Calu3 (cell line): ENCODE measurements at regions not wholly inside any gene's neighbourhood (a gene's known extent, or its start where the extent isn't known, plus 50 kb on each side); places are given as distances from the start of the nearest gene placed in this dataset.

ENCODE experiments used
- BruUV-seq: library from RNA; stranded (reverse); fragments of 400-500 nt; replicated peaks from 2 replicates; lab custom pipeline; 2021; lab: Mats Ljungman, UMichigan
- CTCF ChIA-PET: fragments of 300-600 bp; sonication (Branson Sonifier 250); formaldehyde crosslinking; loops from one replicate; lab custom pipeline; 2022; ENCODE audit warnings: antibody characterized with exemption; lab: Charles Lee
- DNase-seq: peaks from one replicate; pipeline ENCODE4 v3.0.0; 2022
- H3K27ac Mint-ChIP-seq: one replicate; pipeline ENCODE4 v1.8.0; 2022; ENCODE audit warnings: mixed read lengths; ENCODE audit not compliant: unreplicated experiment
- H3K27me3 Mint-ChIP-seq: one replicate; pipeline ENCODE4 v1.8.0; 2022; ENCODE audit warnings: mixed read lengths; ENCODE audit not compliant: unreplicated experiment
- H3K36me3 Mint-ChIP-seq: one replicate; pipeline ENCODE4 v1.8.0; 2022; ENCODE audit warnings: mild to moderate bottlenecking, moderate library complexity, mixed read lengths; ENCODE audit not compliant: insufficient read depth, unreplicated experiment
- H3K4me1 Mint-ChIP-seq: one replicate; pipeline ENCODE4 v1.8.0; 2022; ENCODE audit warnings: mild to moderate bottlenecking, low read depth, mixed read lengths; ENCODE audit not compliant: unreplicated experiment
- H3K4me3 Mint-ChIP-seq: one replicate; pipeline ENCODE4 v1.8.0; 2022; ENCODE audit warnings: mild to moderate bottlenecking, low read depth, moderate library complexity, mixed read lengths; ENCODE audit not compliant: unreplicated experiment
- H3K9me3 Mint-ChIP-seq: one replicate; pipeline ENCODE4 v1.8.0; 2022; ENCODE audit warnings: low read depth, mixed read lengths; ENCODE audit not compliant: unreplicated experiment
- intact Hi-C: fragments of 100-400 bp; cut with micrococcal nuclease; formaldehyde crosslinking; loops from one replicate; pipeline ENCODE4 v1.10.0; 2022; ENCODE audit not compliant: unreplicated experiment
- TF ChIP-seq, protein P1 (sequence below): fragments of 200-600 bp; IDR thresholded peaks from one replicate; pipeline ENCODE4 v1.8.0; 2022; ENCODE audit warnings: antibody characterized with exemption; ENCODE audit not compliant: unreplicated experiment

GRCh38 chr3:3476669-3477068 lies 297.2 kb upstream of the CRBN start:
- TF ChIP-seq, protein P1, sequence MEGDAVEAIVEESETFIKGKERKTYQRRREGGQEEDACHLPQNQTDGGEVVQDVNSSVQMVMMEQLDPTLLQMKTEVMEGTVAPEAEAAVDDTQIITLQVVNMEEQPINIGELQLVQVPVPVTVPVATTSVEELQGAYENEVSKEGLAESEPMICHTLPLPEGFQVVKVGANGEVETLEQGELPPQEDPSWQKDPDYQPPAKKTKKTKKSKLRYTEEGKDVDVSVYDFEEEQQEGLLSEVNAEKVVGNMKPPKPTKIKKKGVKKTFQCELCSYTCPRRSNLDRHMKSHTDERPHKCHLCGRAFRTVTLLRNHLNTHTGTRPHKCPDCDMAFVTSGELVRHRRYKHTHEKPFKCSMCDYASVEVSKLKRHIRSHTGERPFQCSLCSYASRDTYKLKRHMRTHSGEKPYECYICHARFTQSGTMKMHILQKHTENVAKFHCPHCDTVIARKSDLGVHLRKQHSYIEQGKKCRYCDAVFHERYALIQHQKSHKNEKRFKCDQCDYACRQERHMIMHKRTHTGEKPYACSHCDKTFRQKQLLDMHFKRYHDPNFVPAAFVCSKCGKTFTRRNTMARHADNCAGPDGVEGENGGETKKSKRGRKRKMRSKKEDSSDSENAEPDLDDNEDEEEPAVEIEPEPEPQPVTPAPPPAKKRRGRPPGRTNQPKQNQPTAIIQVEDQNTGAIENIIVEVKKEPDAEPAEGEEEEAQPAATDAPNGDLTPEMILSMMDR: no peak
- H3K4me3 Mint-ChIP-seq: no peak overlapping the region
- DNase-seq: no peak
- no peaks in the 10 kb centered on the region for H3K36me3 Mint-ChIP-seq
- H3K27me3 Mint-ChIP-seq: no peaks in the 10 kb centered on the region
- no TSS peak for BruUV-seq
- CTCF ChIA-PET: no interaction called here
- intact Hi-C loops: no loop called here
- no peak overlapping the region for H3K27ac Mint-ChIP-seq
- peaks cover 2% of the 10 kb centered on the region for H3K9me3 Mint-ChIP-seq
- no peaks in the 10 kb centered on the region for H3K4me1 Mint-ChIP-seq

- H3K4me1 Mint-ChIP-seq: no peaks in the 10 kb centered on the region
- no peak overlapping the region for H3K4me3 Mint-ChIP-seq
- CTCF ChIA-PET: no interaction called here
- DNase-seq: no peak
- H3K27ac Mint-ChIP-seq: no peak overlapping the region
- intact Hi-C loops: no loop called here
- no TSS peak for BruUV-seq
- H3K36me3 Mint-ChIP-seq: no peaks in the 10 kb centered on the region
- TF ChIP-seq, protein P1: no peak
- H3K27me3 Mint-ChIP-seq: no peaks in the 10 kb centered on the region
- peaks cover under 1% of the 10 kb centered on the region for H3K9me3 Mint-ChIP-seq
These were observed 289.1 kb upstream of the CRBN start for GRCh38 chr3:3468596-3468995.

GRCh38 chr3:3464131-3464530 lies 284.6 kb upstream of the CRBN start:
- no peak for DNase-seq
- H3K36me3 Mint-ChIP-seq: no peaks in the 10 kb centered on the region
- TF ChIP-seq, protein P1: no peak
- peaks cover 2% of the 10 kb centered on the region for H3K9me3 Mint-ChIP-seq
- BruUV-seq: no TSS peak
- no peak overlapping the region for H3K4me3 Mint-ChIP-seq
- no peaks in the 10 kb centered on the region for H3K27me3 Mint-ChIP-seq
- no peak overlapping the region for H3K27ac Mint-ChIP-seq
- CTCF ChIA-PET: no interaction called here
- intact Hi-C loops: no loop called here
- no peaks in the 10 kb centered on the region for H3K4me1 Mint-ChIP-seq

GRCh38 chr3:3461317-3461716 lies 281.8 kb upstream of the CRBN start:
- no peak overlapping the region for H3K4me3 Mint-ChIP-seq
- H3K27me3 Mint-ChIP-seq: no peaks in the 10 kb centered on the region
- TF ChIP-seq, protein P1: no peak
- no peaks in the 10 kb centered on the region for H3K4me1 Mint-ChIP-seq
- no peak for DNase-seq
- H3K36me3 Mint-ChIP-seq: no peaks in the 10 kb centered on the region
- CTCF ChIA-PET: no interaction called here
- no peak overlapping the region for H3K27ac Mint-ChIP-seq
- peaks cover 2% of the 10 kb centered on the region for H3K9me3 Mint-ChIP-seq
- BruUV-seq: no TSS peak
- intact Hi-C loops: no loop called here
